H7 (cell line): ENCODE measurements at regions not wholly inside any gene's neighbourhood (a gene's known extent, or its start where the extent isn't known, plus 50 kb on each side); places are given as distances from the start of the nearest gene placed in this dataset.

Experiments used
- DNase-seq: peaks from one replicate; pipeline ENCODE4 v3.0.0; 2012
- H3K27me3 ChIP-seq: 2 replicates; pipeline ENCODE4 v1.6.0; 2011; ENCODE audit warnings: mild to moderate bottlenecking, low read length; ENCODE audit not compliant: control insufficient read depth, insufficient read depth
- H3K36me3 ChIP-seq: replicated peaks from 2 replicates; pipeline ENCODE4 v1.5.1; 2011; ENCODE audit warnings: low read length; ENCODE audit not compliant: control insufficient read depth, insufficient read depth
- H3K4me3 ChIP-seq: 2 replicates; pipeline ENCODE4 v1.5.1; 2011; ENCODE audit warnings: low read depth, mild to moderate bottlenecking, control low read depth, low read length, moderate library complexity; ENCODE audit not compliant: insufficient read depth

- Histone ChIP-seq H3K27me3 (no peaks in the 10 kb centered on the region; the same call in 1 of the 2 replicates), H3K36me3 (no peaks in the 10 kb centered on the region), H3K4me3 (no peak overlapping the region)
- no peak for DNase-seq
Measured at GRCh38 chr2:16324544-16324937, 341.1 kb downstream of the CYRIA start.

- H3K36me3 ChIP-seq, result no peaks in the 10 kb centered on the region
- no peak for DNase-seq
- no peak overlapping the region for H3K4me3 ChIP-seq
- H3K27me3 ChIP-seq, result no peaks in the 10 kb centered on the region
Measured at GRCh38 chr2:16323551-16324543, 341.8 kb downstream of the CYRIA start.

- Histone ChIP-seq H3K36me3 (no peaks in the 10 kb centered on the region), H3K4me3 (no peak overlapping the region), H3K27me3 (no peaks in the 10 kb centered on the region)
- no peak for DNase-seq
Measured at GRCh38 chr2:16323126-16323520, 342.5 kb downstream of the CYRIA start.

GRCh38 chr2:16322308-16323125 lies 343.1 kb downstream of the CYRIA start:
- Histone ChIP-seq H3K36me3 (no peaks in the 10 kb centered on the region), H3K27me3 (no peaks in the 10 kb centered on the region), H3K4me3 (no peak overlapping the region)
- DNase-seq, result no peak

- H3K27me3 ChIP-seq, result no peaks in the 10 kb centered on the region
- H3K36me3 ChIP-seq, result no peaks in the 10 kb centered on the region
- no peak overlapping the region for H3K4me3 ChIP-seq
- DNase-seq, result peak; percentile 63
Measured at GRCh38 chr2:16321872-16322271, 343.8 kb downstream of the CYRIA start.

GRCh38 chr2:16321256-16321655 lies 344.4 kb downstream of the CYRIA start:
- no peak for DNase-seq
- no peak overlapping the region for H3K4me3 ChIP-seq
- no peaks in the 10 kb centered on the region for H3K36me3 ChIP-seq
- H3K27me3 ChIP-seq, result no peaks in the 10 kb centered on the region

- H3K4me3 ChIP-seq, result no peak overlapping the region
- no peaks in the 10 kb centered on the region for H3K36me3 ChIP-seq
- peak; percentile 67 for DNase-seq
- no peaks in the 10 kb centered on the region for H3K27me3 ChIP-seq
Measured at GRCh38 chr2:16320716-16321115, 344.9 kb downstream of the CYRIA start.

GRCh38 chr2:16319551-16320121 lies 346.0 kb downstream of the CYRIA start:
- no peak for DNase-seq
- no peak overlapping the region for H3K4me3 ChIP-seq

GRCh38 chr2:16318474-16319195 lies 347.0 kb downstream of the CYRIA start:
- peak; percentile 68 for DNase-seq
- Histone ChIP-seq H3K4me3 (no peak overlapping the region), H3K36me3 (no peaks in the 10 kb centered on the region)

More at GRCh38 chr2:16319551-16320121, 346.0 kb downstream of the CYRIA start:
- Histone ChIP-seq H3K36me3 (no peaks in the 10 kb centered on the region), H3K27me3 (no peaks in the 10 kb centered on the region)

GRCh38 chr2:16318051-16318450 lies 347.6 kb downstream of the CYRIA start:
- no peak for DNase-seq
- H3K4me3 ChIP-seq, result no peak overlapping the region

More at GRCh38 chr2:16318474-16319195, 347.0 kb downstream of the CYRIA start:
- H3K27me3 ChIP-seq, result no peaks in the 10 kb centered on the region

GRCh38 chr2:16317211-16317830 lies 348.3 kb downstream of the CYRIA start:
- no peaks in the 10 kb centered on the region for H3K36me3 ChIP-seq
- DNase-seq, result no peak
- no peak overlapping the region for H3K4me3 ChIP-seq
- H3K27me3 ChIP-seq, result no peaks in the 10 kb centered on the region

More at GRCh38 chr2:16318051-16318450, 347.6 kb downstream of the CYRIA start:
- Histone ChIP-seq H3K36me3 (no peaks in the 10 kb centered on the region), H3K27me3 (no peaks in the 10 kb centered on the region)

GRCh38 chr2:16316456-16317210 lies 349.0 kb downstream of the CYRIA start:
- H3K4me3 ChIP-seq, result no peak overlapping the region
- no peak for DNase-seq
- H3K27me3 ChIP-seq, result no peaks in the 10 kb centered on the region

GRCh38 chr2:16315908-16316307 lies 349.7 kb downstream of the CYRIA start:
- H3K36me3 ChIP-seq, result no peaks in the 10 kb centered on the region
- no peak overlapping the region for H3K4me3 ChIP-seq
- DNase-seq, result no peak
- H3K27me3 ChIP-seq, result no peaks in the 10 kb centered on the region

More at GRCh38 chr2:16316456-16317210, 349.0 kb downstream of the CYRIA start:
- no peaks in the 10 kb centered on the region for H3K36me3 ChIP-seq
